Fibroblast of skin of right biceps (primary cell): ENCODE measurements at regions not wholly inside any gene's neighbourhood (a gene's known extent, or its start where the extent isn't known, plus 50 kb on each side); places are given as distances from the start of the nearest gene placed in this dataset.

Experiments
- DNase-seq: peaks from one replicate; pipeline ENCODE4 v3.0.0-alpha.2; 2013

GRCh38 chr13:89267734-89268133 is 1596.6 kb downstream of the SLITRK5 start:
- DNase-seq: no peak

GRCh38 chr13:89269737-89270136 is 1598.6 kb downstream of the SLITRK5 start:
- no peak for DNase-seq

DNA sequence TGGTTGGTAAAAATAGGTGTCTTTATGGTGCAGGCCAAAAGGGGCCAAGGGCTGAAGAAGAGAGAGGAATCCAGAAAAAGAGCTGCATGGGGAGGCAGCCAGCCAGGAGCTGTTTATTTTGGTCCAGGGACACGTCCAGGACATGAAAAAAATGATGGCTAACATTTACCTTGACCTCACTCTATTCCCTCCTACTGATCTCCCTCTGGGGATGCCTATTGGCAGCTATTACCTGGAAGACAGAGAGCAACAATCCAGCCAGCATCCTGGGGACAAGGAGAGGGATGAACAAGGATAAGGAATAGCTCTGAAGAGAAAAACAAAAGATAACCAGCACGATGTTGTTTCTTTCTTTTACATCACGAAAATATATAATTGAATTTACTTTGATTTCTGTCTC is 1599.6 kb downstream of the SLITRK5 start:
- no peak for DNase-seq

GRCh38 chr13:89279374-89279773 is 1608.2 kb downstream of the SLITRK5 start:
- no peak for DNase-seq

- no peak for DNase-seq
Observed at GRCh38 chr13:89281331-89281730, 1610.2 kb downstream of the SLITRK5 start.

- DNase-seq: no peak
Observed at GRCh38 chr13:89282241-89282640, 1611.1 kb downstream of the SLITRK5 start.

- DNase-seq: no peak
Observed at GRCh38 chr13:89287381-89287780, 1616.2 kb downstream of the SLITRK5 start.

DNA sequence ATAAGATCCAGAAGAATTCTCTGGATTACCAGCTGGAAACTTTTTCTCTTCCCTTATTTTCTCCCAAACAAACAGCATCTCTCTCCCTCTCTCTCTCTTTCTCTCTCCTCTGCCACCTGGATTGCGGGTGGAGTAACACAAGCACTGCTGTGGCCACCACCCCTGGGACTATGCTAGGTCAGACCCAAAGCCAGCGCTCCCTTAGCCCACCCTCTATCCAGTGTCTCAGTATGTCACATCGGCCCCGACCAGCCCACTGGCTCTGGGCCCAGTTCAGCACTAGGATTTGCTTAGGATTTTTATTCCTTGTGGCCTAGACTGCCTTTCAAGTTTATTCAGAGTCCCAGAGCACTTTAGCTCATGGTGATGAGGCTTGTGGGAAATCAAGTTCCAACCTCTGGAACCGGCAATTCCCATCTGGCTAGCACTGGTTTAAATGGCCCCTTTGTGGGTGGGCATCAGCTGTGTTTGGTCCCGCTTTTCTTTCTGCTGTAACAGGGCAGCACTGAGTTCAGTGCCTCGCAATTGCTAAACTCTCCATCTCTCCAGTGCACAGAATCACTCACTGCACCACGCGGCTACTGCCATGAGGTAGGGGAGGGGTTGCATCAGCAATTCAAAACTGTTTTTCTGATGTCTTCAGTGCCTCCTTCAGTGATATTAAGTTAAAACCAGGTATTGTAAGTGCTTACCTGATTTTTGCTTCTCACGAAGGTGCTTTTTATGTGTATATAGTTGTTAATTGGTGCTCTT is 1623.1 kb downstream of the SLITRK5 start:
- no peak for DNase-seq

DNA sequence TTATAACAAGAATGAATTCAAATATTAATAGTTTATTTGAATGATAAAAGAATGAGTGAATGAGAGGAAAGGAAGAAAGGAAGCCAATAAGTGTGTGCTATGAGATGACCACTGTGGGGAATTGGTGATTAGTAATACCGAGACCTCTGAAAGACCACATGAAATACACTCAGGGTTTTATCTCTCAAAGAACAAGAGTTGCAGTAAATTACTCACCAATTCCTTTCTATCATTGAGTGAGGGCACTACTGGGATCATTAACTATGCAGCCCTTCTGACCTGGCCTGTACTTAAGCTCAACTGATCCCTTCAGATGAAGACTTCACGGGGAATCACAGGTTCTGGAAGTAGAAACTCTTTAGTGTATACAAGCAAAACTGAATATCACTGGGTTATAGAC is 1636.1 kb downstream of the SLITRK5 start:
- DNase-seq: no peak

DNA sequence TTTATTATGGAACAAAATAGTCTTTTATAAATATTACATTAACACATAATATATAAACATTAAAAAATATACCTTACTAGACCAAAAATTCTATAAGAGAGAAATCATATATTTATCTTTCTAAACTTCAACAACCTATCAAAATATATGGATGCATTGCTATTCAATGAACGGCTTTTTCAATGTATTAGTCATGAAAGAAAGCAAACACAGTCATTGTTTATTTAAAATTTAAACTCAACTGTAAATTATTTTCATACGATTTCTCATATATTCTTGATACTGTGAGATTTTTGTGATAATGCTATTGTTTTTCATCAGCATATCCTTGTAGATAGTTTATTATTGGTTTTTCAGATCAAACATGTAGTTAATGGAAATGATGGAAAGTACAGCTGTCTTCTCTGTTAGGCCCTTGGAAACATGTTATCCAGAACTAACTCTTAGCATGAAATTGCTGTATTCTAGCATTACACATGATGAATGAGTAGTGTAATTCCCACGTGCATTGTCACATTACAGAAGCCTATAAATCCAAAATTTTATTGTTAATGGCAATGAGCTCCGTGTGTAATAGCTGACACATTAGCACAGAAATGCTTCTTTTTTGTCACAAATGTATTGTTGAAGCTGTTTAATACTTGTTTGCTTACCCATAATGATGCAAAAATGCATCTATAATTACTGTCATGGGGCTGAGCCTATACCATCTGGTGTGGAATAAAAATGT is 1639.9 kb downstream of the SLITRK5 start:
- no peak for DNase-seq

DNA sequence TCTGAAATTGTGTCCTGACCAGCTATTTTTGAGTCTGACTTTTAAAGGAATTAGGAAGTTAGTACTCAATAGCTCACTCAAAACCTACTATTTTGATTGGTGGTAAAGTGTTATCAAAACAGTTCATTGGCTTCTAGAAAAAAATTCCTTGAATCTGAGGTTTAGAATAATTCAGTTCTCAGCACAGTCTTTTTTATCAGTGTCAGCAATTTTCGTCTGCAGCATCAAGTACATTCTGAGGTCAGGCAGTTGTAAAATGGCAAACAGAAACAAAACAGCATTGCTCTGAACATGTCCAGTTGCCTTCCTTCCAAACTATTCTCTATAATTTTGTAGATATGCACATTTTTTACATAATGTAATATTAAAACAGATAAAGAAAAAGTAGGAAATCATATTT is 1644.1 kb downstream of the SLITRK5 start:
- DNase-seq: no peak

- no peak for DNase-seq
Observed at GRCh38 chr13:89322466-89322865, 1651.3 kb downstream of the SLITRK5 start.

GRCh38 chr13:89324582-89324981 is 1653.4 kb downstream of the SLITRK5 start:
- DNase-seq: no peak

- DNase-seq: no peak
Observed at GRCh38 chr13:89343165-89343564, 1672.0 kb downstream of the SLITRK5 start.

GRCh38 chr13:89352384-89352783 is 1681.2 kb downstream of the SLITRK5 start:
- DNase-seq: no peak

- no peak for DNase-seq
Observed at GRCh38 chr13:89361909-89362308, 1690.7 kb downstream of the SLITRK5 start.

DNA sequence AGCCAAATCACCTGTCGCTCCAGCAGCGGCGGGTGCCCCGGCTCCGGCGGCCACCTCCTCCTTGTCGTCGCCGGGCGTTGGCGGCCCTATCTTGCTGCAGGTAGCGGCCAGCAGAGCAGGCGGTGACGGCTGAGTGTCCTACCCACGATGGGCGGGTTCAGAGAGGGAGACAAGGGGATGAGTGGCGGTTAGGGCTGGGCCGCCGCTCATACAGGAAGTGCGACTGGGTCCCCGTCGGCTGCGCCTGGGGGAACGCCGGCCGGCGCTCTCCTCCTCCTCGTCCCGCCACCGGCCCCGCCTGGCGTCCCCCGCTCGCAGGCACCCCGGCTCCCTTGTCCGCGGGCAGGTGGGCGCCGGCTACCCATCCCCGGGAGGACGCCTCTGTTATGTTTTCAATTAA is 1692.0 kb downstream of the SLITRK5 start:
- no peak for DNase-seq

GRCh38 chr13:89372193-89372592 is 1701.0 kb downstream of the SLITRK5 start:
- DNase-seq: no peak

GRCh38 chr13:89375839-89376238 is 1704.7 kb downstream of the SLITRK5 start:
- DNase-seq: peak; percentile 79

GRCh38 chr13:89380101-89380500 is 1708.9 kb downstream of the SLITRK5 start:
- no peak for DNase-seq

DNA sequence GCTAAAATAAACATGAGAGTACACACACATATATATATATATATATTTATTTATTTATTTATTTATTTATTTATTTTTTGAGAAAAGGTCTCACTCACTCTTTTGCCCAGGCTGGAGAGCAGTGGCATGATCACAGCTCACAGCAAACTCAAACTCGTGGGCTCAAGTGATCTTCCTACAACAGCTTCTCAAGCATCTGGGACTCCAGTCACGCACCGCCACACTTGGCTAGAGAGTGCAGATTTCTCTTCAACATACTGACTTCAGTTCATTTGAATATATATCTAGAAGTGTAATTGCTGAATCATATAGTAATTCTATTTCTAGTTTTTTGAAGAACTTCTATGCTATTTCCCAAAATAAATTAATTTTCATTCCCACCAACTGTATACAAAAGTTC is 1711.8 kb downstream of the SLITRK5 start:
- DNase-seq: no peak

- DNase-seq: no peak
Observed at GRCh38 chr13:89383891-89384290, 1712.7 kb downstream of the SLITRK5 start.

- DNase-seq: no peak
Observed at GRCh38 chr13:89393758-89394304, 1722.7 kb downstream of the SLITRK5 start.

DNA sequence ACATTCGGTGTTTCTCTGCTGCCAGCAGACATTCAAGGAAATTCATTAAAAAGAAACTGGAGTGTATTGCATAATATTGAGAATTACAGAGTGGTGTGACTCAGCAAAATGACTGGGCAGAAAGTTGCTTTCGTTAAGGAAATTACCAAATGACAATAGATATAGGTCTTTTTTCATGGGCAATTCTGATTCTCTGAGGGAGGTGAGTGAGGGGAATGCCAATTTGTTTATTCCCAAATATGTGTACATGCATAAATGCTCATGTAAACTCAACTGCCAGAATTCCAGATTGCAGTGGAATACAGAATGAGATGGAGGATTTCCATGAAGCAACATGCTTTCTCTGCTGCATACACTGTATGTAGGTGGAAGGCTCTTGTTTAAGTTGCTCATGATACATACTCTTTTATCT is 1730.1 kb downstream of the SLITRK5 start:
- DNase-seq: peak; percentile 57
